ENCODE measurements at regions not wholly inside any gene's neighbourhood (a gene's known extent, or its start where the extent isn't known, plus 50 kb on each side); places are given as distances from the start of the nearest gene placed in this dataset.

DNA sequence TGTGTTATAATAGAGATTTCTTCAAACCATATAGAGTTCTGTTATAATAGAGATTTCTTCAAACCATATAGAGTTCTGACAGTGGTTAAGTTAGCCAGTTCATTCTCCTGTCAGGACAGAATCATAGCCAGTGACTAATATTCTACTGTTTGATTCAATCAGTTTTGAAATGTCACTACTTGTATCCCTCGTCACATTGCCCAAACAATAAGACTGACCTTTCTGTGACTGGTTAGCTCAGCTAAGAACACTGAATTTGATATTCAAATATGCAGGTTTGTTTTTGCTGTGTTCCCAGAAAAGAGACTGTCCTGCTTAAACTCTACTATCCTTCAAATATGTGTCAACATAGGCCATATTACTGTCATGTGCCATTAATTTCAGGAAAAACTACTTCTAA, 74.4 kb downstream of the ALG10B start:
- Histone ChIP-seq H3K27ac (replicated peaks in 1 of 4) (no peak overlapping the region), H3K9me3 (no peaks in the 10 kb centered on the region), H3K4me3 (no peak overlapping the region), H3K36me3 (no peaks in the 10 kb centered on the region), H3K27me3 (no peaks in the 10 kb centered on the region), H3K4me1 (no peaks in the 10 kb centered on the region)
- no peak for DNase-seq (ENCODE audit: extremely low spot score)
- TF ChIP-seq EP300 (IDR thresholded peaks at IDR 0.05) = no peak
- no peak for TF ChIP-seq POLR2AphosphoS5 (IDR thresholded peaks at IDR 0.05)
- TF ChIP-seq CTCF (IDR thresholded peaks at IDR 0.05) = no peak
- no peak for TF ChIP-seq POLR2A (IDR thresholded peaks at IDR 0.05; ENCODE audit: low read depth)
- intact Hi-C loops (cut with DNase I) = no loop called here
- WGBS = 61% methylated on average over 1 of the region's 1 CpG

DNA sequence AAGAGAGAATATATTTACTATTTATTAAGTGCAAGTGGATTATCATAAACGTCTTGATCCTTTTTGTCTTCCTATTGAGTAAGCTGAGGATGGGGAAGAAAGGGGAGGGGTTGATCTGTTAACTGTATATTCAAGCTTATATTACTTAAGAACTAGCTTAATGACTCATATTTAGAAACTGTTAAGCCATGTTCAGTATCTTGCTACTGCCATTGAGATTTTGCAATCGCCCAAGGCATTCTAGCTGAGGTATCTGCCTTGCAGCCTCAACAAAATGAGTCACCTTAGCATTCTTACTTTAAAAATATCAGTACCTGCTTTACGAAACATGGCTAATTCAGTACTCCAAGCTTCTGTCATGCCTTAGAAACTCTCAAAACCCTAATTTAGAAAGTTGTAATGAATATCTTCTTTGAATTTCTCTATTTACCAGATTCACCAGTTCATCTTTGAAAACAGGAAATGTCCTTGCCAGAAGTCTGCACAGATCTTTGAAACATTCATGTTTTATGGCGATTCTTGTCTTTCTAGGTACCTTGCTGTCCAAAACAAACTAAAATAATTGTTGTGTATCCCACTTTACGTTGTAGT, 76.1 kb downstream of the ALG10B start:
- intact Hi-C loops (cut with DNase I) = no loop called here
- no peak for DNase-seq (ENCODE audit: extremely low spot score)
- Histone ChIP-seq H3K36me3 (no peaks in the 10 kb centered on the region), H3K4me3 (no peak overlapping the region), H3K27me3 (no peaks in the 10 kb centered on the region), H3K27ac (replicated peaks in 1 of 4) (no peak overlapping the region), H3K4me1 (no peaks in the 10 kb centered on the region), H3K9me3 (peaks cover 0 to 9% (median 4%) of the 10 kb centered on the region in 4 donors)
- no peak for TF ChIP-seq CTCF (IDR thresholded peaks at IDR 0.05)
- no peak for TF ChIP-seq POLR2A (IDR thresholded peaks at IDR 0.05; ENCODE audit: low read depth)
- TF ChIP-seq EP300 (IDR thresholded peaks at IDR 0.05) = no peak
- TF ChIP-seq POLR2AphosphoS5 (IDR thresholded peaks at IDR 0.05) = no peak
- 66% methylated on average over 5 of the region's 5 CpGs for WGBS

DNA sequence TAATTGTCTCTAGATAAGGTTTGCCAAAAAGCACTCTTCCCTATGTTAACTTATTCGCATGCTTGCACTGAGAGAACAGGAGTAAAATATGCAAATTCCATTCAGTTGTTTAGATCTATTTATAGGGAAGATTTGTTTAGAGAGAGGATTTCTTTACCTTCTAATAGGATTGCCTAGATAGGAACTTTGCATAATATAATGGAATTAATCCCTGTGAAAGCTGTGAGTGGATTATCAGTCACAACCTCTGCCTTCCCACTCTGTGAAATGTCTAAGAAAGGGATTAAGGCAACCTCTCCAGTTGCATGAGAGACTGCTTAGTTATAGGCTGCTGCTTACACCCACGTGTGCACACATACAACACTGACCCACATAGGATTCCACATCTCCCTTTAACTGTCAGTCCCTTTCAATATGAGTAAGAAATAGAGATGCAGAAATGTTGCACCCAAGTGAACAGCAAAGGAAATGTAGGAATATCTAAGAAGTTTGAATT, 83.2 kb downstream of the ALG10B start:
- intact Hi-C loops (cut with DNase I) = no loop called here

DNA sequence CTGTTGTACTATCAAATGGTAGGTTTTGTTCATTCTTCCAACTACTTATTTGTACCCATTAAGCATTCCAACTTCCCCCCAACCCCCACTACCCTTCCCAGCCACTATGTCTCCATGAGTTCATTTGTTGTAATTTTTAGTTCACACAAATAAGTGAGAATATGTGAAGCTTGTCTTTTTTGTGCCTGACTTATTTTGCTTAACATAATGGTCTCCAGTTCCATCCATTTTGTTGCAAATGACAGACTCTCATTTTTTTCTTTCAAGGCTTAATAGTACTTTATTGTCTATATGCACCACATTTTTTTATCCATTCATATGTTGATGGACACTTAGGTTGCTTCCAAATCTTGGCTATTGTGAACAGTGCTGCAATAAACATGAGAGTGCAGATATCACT, 86.2 kb downstream of the ALG10B start:
- TF ChIP-seq EP300 (IDR thresholded peaks at IDR 0.05) (no peak), CTCF (IDR thresholded peaks at IDR 0.05) (no peak), POLR2A (IDR thresholded peaks at IDR 0.05; ENCODE audit: low read depth) (no peak), POLR2AphosphoS5 (IDR thresholded peaks at IDR 0.05) (no peak)
- intact Hi-C loops (cut with DNase I) = no loop called here
- no peak for DNase-seq (ENCODE audit: extremely low spot score)
- H3K4me3 ChIP-seq = no peak overlapping the region
- H3K9me3 ChIP-seq = peaks cover 0 to 12% (median 5%) of the 10 kb centered on the region in 4 donors
- no peaks in the 10 kb centered on the region for H3K27me3 ChIP-seq
- H3K4me1 ChIP-seq = no peaks in the 10 kb centered on the region
- no peaks in the 10 kb centered on the region for H3K36me3 ChIP-seq
- H3K27ac ChIP-seq (replicated peaks in 1 of 4) = no peak overlapping the region

More for the DNA sequence above, 83.2 kb downstream of the ALG10B start:
- TF ChIP-seq POLR2AphosphoS5 (IDR thresholded peaks at IDR 0.05) (no peak), EP300 (IDR thresholded peaks at IDR 0.05) (no peak)
- H3K9me3 ChIP-seq = peaks cover 0 to 15% (median 7%) of the 10 kb centered on the region in 4 donors
- no peaks in the 10 kb centered on the region for H3K4me1 ChIP-seq
- H3K36me3 ChIP-seq = no peaks in the 10 kb centered on the region
- no peaks in the 10 kb centered on the region for H3K27me3 ChIP-seq
- no peak for DNase-seq (ENCODE audit: extremely low spot score)
- WGBS = 85% methylated on average over 2 of the region's 2 CpGs
- H3K27ac ChIP-seq (replicated peaks in 1 of 4) = no peak overlapping the region
- no peak overlapping the region for H3K4me3 ChIP-seq

DNA sequence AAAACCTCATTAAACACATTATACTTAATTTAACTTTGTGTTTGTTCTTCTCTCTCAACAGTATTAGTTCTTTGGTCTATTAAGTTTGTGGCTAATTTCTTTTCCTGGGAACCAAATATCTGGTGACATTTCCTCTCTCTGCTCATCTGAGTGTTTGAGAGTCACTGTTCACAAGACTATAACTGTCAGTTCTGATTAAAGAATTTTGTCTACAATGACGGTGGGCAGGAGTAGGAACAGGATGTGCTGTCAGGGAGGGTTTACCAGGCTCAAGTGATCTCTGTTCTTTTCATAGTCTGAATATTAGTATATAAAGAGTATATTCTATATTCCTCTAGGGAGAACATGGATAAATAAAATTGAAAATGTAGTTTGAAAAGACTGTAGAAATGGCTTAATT, 92.9 kb downstream of the ALG10B start:
- intact Hi-C loops (cut with DNase I) = no loop called here
- Histone ChIP-seq H3K27me3 (no peaks in the 10 kb centered on the region), H3K4me3 (no peak overlapping the region), H3K9me3 (peaks cover 0 to 7% (median 2%) of the 10 kb centered on the region in 4 donors), H3K4me1 (peaks cover 0 to 6% (median 0%) of the 10 kb centered on the region in 4 donors), H3K27ac (replicated peaks in 1 of 4) (no peak overlapping the region), H3K36me3 (no peaks in the 10 kb centered on the region)
- no peak for DNase-seq (ENCODE audit: extremely low spot score)
- WGBS = 20% methylated on average over 1 of the region's 1 CpG
- no peak for TF ChIP-seq EP300 (IDR thresholded peaks at IDR 0.05)
- no peak for TF ChIP-seq POLR2AphosphoS5 (IDR thresholded peaks at IDR 0.05)
- no peak for TF ChIP-seq CTCF (IDR thresholded peaks at IDR 0.05)
- no peak for TF ChIP-seq POLR2A (IDR thresholded peaks at IDR 0.05; ENCODE audit: low read depth)

Measured in esophagus muscularis mucosa (tissue), 4 donors.